ENCODE measurements at regions not wholly inside any gene's neighbourhood (a gene's known extent, or its start where the extent isn't known, plus 50 kb on each side); places are given as distances from the start of the nearest gene placed in this dataset.

DNA sequence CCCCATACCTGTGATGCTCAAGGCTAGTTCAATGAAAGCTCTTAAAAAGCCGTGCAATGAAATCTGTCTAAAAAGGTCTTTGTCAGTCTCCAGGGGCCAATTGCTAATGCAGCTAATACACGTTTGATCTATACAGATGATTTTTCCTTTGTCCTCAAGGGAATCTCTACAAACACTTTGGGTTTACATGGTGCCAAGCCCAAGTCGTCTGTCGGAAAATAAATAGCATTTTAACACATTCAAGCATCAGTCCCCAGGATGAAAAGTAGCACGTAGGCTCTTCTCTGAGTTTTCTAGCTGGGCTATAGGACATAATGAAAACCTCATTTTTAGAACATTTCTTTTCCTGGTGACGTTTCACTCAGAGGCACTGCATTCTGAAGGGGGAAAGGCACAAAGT lies 477.4 kb upstream of the WWC1 start:
- Histone ChIP-seq H3K27me3 (no peaks in the 10 kb centered on the region), H3K4me3 (no peak overlapping the region), H3K36me3 (no peaks in the 10 kb centered on the region), H3K4me1 (no peaks in the 10 kb centered on the region), H3K9me3 (no peaks in the 10 kb centered on the region), H3K27ac (no peak overlapping the region)
- TF ChIP-seq, protein P1, sequence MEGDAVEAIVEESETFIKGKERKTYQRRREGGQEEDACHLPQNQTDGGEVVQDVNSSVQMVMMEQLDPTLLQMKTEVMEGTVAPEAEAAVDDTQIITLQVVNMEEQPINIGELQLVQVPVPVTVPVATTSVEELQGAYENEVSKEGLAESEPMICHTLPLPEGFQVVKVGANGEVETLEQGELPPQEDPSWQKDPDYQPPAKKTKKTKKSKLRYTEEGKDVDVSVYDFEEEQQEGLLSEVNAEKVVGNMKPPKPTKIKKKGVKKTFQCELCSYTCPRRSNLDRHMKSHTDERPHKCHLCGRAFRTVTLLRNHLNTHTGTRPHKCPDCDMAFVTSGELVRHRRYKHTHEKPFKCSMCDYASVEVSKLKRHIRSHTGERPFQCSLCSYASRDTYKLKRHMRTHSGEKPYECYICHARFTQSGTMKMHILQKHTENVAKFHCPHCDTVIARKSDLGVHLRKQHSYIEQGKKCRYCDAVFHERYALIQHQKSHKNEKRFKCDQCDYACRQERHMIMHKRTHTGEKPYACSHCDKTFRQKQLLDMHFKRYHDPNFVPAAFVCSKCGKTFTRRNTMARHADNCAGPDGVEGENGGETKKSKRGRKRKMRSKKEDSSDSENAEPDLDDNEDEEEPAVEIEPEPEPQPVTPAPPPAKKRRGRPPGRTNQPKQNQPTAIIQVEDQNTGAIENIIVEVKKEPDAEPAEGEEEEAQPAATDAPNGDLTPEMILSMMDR (IDR thresholded peaks at IDR 0.05), result no peak
- DNase-seq (ENCODE audit: low spot score), result no peak

DNA sequence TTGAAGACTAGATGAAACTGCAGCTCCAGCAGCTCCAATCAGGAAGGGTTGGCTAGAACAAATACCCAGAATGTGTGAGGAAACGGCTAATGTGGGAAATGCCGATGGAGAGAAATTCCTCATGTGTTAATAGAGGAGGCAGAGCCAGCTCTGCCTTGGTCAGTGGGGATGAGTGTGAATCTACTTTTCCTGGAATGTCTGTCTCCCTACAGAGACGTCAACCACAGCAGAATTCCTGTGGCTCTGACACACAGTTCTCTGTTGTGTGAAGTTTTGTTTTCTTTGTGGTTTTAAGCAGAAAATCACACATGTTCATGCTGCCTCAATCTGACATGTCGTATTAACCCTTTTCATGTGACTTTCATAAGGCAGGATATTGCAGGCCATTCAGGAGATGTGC lies 476.6 kb upstream of the WWC1 start:
- Histone ChIP-seq H3K27ac (no peak overlapping the region), H3K36me3 (no peaks in the 10 kb centered on the region), H3K9me3 (no peaks in the 10 kb centered on the region), H3K4me1 (no peaks in the 10 kb centered on the region), H3K27me3 (no peaks in the 10 kb centered on the region), H3K4me3 (no peak overlapping the region)
- TF ChIP-seq, protein P1 (IDR thresholded peaks at IDR 0.05), result no peak
- DNase-seq (ENCODE audit: low spot score), result no peak

DNA sequence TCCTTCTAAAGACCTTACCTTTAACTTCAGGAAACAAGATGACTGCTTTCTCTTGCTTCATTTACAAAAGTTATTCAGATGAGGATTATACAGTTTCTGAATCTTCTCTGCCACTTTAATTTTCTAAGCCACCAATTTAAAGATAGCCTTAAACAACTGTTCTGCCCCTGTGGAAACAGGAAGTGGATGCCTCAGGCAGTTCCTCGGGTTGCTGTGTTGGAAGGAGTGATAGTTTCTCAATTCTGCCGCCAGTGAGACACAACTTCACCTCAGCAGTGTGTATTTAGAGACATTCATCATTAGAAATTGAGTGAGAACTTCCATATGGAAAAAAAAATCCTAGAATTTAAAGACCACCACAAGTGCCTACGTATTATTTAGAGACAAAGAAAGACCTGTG lies 475.1 kb upstream of the WWC1 start:
- H3K4me1 ChIP-seq, result no peaks in the 10 kb centered on the region
- TF ChIP-seq, protein P1 (IDR thresholded peaks at IDR 0.05), result no peak
- no peaks in the 10 kb centered on the region for H3K36me3 ChIP-seq
- DNase-seq (ENCODE audit: low spot score), result no peak
- no peak overlapping the region for H3K4me3 ChIP-seq
- no peaks in the 10 kb centered on the region for H3K27me3 ChIP-seq
- no peaks in the 10 kb centered on the region for H3K9me3 ChIP-seq
- no peak overlapping the region for H3K27ac ChIP-seq

- DNase-seq (ENCODE audit: low spot score), result no peak
- Histone ChIP-seq H3K27ac (no peak overlapping the region), H3K4me1 (no peaks in the 10 kb centered on the region), H3K36me3 (no peaks in the 10 kb centered on the region), H3K4me3 (no peak overlapping the region), H3K9me3 (no peaks in the 10 kb centered on the region), H3K27me3 (no peaks in the 10 kb centered on the region)
- TF ChIP-seq, protein P1 (IDR thresholded peaks at IDR 0.05), result no peak
Observed at GRCh38 chr5:167816864-167817263, 474.6 kb upstream of the WWC1 start.

GRCh38 chr5:167819406-167819805 lies 472.0 kb upstream of the WWC1 start:
- TF ChIP-seq, protein P1 (IDR thresholded peaks at IDR 0.05), result no peak
- no peak for DNase-seq (ENCODE audit: low spot score)
- Histone ChIP-seq H3K27ac (no peak overlapping the region), H3K36me3 (no peaks in the 10 kb centered on the region), H3K4me1 (no peaks in the 10 kb centered on the region), H3K9me3 (no peaks in the 10 kb centered on the region), H3K4me3 (no peak overlapping the region), H3K27me3 (no peaks in the 10 kb centered on the region)
